NCI-H345 (cell line): ENCODE measurements at regions not wholly inside any gene's neighbourhood (a gene's known extent, or its start where the extent isn't known, plus 50 kb on each side); places are given as distances from the start of the nearest gene placed in this dataset.

Experiments
- DNase-seq: peaks from one replicate; lab custom pipeline; 2025; lab: John Stamatoyannopoulos, UW

DNA sequence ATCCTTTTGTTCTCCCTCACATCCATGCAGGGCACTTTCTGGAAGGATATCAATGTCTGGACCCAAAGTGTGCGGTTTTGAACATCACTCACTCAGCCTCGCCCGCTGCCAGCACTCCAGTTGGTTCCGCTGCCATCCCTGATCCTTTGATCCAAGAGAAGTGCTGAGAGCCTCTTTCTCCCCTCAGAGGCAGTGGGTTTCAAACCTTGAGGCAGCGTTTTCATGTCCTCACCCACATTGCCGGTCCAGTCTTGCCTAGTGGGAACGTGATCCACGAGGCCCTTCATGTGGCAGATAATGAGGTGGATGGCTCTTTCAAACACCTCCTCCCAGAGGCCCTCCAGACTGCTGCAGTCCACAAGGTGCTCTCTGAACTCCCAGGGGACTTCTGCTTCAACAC is 122.2 kb downstream of the ACTL8 start:
- no peak for DNase-seq

DNA sequence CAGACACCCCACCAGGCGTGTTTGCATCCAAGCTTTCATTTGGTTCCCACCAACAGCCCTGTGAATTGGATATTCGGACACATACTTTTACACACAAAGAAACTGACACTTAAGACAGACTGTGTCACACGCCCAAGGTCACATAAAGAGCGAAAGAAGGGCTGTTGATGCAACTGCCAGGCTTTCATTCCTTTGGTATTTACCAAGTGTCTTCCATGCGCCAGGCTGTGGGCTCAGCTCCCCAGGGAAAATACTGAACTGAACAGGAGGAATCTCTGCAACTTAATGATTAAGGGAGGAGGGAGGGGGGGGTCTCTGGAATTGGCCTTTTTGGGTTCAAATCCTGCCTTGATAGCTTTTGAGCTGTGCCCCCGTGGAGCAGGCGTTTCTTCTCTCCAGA is 122.8 kb downstream of the ACTL8 start:
- DNase-seq = no peak

DNA sequence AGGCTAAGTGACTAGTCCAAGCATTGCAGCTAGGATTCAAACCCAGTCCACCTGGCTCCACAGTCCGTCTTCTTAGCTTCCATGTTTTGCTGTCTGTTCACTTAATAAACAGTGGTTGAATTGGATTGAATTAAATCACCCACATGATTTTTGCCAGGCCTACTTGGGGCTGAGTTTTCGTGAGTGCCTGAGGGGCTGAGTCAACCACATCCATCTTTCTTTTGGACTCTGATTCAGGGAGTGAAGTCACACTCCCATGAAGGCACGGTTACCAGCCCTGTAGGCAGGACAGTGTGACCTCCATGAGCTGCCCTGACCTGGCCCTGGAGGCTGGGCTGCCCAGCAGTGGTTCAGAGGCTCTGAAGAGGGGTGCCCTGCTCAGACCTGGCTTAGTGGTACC is 123.7 kb downstream of the ACTL8 start:
- no peak for DNase-seq

DNA sequence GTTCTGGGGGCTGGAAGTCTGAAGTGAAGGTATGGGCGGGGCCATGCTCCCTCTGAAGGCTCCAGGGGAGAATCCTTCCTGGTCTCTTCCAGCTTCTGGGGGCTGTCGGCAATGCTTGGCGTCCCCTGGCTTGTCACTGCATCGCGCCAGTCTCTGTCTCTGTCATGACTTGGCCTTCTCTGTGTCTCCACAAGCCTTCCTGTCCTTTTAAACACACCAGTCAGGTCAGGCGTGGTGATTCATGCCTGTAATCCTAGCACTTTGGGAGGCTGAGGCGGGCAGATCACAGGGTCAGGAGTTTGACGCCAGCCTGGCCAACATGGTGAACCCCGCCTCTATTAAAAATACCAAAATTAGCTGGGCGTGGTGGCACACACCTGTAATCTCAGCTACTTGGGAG is 125.3 kb downstream of the ACTL8 start:
- no peak for DNase-seq

DNA sequence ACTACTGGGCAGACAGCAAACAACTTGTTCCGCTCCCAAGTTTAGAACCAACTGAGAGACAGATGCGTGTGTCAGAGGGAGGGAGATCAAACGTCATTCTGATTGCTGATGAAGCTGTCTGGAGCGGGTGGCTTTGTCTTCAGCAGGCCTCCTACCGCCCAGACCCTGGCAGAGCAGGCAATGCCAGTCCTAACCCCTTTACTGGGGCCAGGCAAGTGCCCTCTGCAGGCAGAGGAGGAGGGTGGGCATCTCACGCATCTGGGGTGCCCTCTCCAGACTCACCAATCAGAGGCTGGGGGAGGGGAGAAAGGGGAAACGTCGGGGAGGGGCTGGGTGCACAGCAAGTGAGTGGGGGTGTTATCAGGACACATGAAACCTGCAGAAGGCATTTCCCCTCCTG is 126.6 kb downstream of the ACTL8 start:
- DNase-seq = no peak

DNA sequence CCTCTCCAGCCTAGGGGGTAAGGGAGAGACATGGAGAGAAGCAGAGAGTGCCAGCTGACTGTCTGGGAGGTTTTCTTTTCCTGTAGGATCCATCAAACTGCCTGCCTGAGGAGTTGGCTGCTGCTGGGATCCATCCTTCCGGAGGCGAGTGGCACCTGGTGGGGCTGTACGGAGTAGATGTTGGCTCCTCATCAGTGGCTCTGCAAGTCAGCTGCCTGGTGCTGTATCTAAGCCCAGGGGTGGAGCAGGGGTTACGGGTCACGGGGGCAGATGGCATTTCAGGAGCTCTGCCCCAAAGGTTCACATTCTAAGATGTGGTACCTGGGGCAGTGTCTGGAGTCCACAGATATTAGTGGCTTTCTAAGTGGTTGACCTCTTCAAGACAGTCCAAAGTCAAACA is 128.0 kb downstream of the ACTL8 start:
- no peak for DNase-seq

DNA sequence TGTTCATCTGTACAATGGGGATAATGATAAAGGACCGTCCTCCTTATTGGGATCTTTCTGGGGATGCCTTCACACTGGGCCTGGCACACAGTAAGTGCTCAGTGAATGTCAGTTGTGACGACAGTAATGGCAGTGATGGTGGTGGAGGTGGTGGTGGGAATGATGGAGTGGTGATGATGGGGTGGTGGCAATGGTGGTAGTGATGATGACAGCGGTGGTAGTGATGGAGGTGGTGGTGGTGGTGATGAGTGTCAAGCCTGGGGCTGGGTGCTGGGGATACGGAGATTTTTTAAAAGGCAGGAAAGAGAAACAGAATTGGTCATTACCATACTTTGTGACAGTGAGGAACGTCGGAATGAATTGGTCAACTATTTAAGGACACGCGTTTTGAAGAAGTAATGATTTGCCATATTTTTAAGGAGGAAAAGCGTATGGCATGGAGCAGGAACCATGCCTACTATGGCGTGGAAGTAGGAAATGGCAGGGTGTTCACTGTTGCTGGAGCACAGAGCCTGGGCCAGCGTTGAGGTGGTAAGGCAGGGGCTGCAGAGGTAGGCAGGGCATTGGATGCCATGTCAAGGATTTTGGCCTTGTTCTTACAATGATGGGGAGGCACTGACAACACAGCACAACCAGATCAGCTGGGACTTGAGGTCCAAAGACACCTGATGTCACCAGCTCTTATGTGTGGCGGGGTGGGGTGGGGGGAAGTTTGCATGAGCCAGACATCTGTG is 128.7 kb downstream of the ACTL8 start:
- DNase-seq = no peak

DNA sequence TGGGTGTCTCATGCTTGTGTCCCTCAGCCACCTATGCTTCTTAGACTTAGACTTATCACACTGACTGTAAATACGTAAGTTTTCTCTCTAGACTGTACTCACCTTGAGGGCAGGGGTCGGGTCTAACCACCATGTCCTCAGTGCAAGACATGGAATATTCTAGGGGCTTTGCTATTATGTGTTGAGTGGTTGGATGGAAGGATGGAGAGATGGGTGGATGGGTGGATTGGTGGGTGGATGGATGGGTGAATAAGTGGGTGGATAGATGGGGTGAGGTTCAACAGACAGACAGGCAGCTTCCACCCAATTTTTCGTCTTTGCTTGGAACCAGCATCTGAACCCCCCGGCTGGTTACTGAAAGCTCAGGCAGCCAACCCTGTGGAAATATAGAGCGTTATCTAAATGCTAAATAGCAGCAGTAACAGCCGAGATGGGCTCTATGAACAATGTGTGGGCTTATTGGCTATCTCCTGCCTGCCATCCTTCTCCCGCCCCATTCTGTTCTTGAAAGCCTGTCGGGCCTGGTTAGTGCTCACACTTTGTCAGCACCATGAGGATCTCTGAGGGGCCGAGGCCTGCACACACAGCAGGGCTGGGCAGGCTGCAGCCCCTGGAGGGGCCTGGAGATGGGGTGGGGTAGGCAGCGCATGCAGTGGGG is 130.7 kb downstream of the ACTL8 start:
- DNase-seq = no peak

DNA sequence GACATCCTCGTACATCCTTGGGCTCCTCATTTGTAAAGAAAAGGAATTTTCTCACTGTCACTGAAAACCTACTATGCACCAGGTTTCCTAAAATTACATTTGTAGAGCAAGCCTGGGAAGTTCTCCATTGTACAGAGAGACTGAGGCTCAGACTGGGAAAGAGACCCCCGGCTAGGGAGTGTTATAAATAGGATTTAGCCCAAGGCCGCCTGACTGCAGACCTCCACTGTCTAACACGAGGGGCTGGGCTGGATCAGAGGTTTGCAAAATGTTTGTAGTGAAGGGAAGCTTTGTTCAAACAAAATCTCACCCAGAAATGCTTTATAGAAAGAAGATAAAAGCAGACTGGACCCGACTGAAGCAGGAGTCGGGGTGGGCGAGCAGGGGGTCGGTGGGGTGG is 131.3 kb downstream of the ACTL8 start:
- DNase-seq = no peak

DNA sequence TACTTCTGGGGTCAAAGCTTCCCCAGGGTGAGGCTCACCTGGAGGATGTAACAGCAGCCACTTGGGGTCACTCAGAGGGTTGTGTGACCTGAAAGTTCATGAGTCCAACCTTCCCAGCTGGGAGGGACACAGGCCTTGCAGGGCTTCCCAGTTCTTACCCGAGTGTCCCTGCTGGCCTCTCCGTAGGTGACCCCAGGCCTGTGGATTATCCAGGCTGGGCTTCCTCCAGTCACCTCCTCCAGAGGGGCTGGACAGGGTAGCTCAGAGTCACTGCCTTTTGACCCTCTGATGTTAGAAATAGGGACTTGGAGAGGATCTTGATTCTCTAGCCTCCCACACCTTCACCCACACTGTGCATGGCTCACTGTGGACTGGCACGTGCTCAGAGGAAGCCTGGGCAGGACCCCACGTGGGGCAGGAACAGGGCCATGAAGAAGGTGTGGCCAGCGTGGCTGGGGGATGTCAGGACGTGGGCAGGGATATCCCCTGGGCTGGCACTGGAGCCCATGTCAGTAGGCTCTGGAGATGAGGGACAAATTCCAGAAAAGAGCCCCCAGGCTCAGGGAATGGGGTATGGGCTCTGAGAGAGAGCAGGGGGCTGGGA is 131.8 kb downstream of the ACTL8 start:
- DNase-seq = no peak

DNA sequence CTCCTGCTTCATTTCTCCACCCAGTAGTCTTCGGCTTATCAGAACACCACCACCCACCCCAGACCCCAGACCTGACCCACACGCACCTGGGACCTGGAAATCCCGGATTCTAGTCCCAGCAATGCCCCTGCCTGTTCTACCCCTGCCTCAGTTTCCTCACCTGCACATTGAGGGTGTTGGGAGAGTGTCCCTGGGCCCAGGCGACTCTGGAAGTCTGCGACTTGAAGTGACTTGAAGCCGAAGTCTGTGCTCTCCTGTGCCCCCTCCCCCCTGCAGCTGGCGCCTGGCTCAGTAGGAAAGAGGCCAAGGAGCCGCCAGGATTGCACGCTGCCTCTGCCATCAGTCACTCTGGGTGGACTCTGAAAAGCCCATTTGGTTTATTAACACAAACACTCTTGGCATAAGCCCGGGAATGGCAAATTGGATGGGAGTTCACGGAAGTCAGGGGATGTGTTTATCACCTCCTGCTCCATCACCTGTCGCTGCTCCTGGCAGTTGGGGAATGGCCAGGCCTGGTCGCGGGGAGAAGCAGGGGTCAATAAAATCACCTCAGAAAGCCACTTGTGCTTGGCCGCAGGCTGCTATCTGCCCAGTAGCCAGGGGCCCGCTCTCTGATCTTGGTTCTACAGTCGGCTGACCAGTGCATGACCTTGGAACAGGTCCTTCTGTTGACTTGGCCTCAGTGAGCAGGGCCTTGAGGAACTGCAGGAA is 132.7 kb downstream of the ACTL8 start:
- no peak for DNase-seq

DNA sequence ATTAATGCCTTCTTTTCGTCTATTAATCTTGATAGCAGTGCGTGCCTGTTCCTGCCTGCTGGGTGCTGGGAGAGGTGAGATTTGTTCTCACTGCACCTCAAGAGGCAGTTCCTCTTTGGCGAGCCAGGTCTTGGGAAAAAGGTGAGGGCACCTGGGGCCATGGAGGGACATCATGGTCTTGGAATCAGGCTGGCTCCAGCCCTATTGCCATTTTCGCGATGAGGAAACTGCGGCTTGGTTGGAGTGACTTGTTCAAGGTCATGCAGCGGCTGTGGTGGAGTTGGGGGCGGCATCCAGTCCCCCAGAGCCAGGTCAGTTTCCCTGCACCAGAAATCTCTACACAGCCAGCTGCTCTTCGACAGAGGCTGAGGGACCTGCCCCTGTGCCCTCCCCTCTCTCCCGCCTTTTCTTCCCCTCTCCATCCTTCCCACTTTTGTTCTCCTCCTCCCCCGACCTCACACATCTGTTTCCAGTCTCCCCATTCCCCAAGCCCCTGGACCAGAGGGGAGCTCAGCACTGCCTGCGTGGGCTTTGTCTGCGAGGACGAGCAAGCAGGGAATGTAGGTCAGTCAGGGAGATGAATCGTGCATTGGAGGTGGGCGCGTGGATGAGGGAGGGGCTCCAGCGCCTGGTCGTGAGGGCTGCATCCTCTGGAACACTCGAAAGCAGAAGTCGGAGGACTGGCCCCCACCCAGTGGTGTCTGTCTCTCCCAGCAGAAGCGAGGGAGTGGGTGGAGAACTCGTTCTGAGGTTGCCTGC is 135.1 kb downstream of the ACTL8 start:
- DNase-seq = no peak

DNA sequence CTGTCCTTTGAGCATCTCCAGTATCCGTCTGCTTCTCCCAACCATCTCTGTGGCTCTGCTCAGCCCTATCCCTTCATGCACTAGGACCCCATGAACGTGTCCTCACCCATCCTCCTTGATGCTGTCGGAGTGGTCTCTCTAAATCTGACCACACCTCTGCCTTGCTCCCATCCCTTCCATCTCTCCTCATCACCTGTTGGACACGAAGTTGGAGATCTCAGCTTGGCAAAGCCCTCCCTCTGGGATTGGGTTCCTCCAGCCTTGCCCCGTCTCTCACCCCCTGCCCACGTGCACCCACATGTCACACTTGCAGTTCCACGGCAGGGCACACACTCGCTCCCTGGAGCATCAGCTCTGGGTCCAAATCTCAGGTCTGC is 135.7 kb downstream of the ACTL8 start:
- no peak for DNase-seq

DNA sequence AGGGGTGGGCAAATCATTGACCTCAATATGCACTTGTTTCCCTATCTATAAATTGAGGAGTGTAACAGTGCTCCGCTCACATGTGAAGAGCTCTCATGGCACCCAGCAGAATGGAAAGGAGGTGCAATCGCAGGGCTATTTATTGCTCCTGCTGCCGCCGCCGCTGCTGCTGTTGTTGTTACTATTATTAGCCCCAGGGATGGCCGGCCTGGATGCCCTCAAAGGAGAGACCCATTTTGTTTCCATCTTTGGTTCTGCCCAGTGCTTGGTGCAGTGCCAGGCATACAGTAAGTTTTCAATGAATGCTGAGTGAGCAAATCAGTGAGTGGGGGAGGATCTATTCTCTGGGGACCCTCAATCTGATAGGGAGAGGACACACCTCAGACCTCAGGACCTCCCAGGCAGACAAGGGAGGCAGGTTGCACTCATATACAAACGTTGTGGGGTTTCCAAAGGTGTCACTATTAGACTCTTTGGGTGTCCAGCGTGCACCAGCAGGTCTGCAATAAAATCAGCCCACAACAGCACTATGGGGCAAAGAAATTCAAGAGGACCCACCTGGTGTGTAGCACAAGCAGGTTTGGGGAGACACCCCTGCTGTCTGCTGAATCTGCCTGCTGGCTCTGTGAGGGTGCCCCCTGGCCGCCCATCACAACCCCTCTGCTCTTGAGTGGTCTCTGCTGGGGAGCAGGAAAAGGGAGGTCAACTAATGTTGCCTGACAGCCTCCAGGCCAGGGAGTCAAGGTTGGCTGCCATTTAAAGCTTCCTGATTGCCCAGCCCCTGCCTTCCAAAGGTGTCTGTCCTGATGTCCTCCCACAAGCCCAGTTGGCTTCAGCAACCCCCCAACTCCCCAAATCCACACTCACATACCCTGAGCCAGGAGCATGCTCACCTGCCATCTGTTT is 136.3 kb downstream of the ACTL8 start:
- DNase-seq = no peak

DNA sequence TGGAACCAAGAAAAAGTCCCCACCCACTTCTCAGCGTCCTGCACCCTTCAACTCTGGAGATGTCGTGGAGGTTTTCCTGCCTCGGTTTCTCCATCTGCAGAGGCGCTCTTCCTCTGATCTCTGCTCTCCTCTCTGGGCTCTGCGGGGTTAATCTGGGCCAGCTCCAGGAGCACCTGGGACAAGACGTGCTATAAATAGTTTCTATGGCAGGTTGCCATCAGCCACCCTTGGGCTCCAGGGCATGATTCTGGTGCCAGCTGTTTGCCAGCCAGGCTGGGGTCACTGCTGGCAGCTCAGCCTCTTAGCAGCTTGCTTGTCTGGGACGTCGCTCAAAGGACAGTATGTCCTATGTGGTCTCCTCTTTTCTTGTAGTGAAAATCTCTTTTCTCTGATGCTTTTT is 137.1 kb downstream of the ACTL8 start:
- peak; percentile 78 for DNase-seq

DNA sequence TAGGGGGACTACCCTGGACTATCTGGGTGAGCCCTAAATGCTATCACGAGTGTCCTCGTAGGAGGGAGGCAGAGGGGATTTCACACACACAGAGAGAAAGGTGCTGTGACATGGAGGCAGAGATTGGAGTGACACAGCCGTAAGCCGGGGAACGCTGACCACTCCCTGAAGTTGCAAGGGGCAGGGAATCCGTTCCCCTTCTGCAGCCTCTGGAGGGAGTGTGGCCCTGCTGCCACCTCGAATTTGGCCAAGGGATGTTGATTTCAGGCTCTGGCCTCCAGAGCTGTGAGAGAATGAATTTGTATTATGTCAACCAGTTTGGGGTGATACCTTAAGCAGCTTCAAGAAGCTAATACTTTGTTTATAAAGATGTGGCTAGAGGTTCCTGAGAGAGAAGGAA is 137.7 kb downstream of the ACTL8 start:
- DNase-seq = no peak

DNA sequence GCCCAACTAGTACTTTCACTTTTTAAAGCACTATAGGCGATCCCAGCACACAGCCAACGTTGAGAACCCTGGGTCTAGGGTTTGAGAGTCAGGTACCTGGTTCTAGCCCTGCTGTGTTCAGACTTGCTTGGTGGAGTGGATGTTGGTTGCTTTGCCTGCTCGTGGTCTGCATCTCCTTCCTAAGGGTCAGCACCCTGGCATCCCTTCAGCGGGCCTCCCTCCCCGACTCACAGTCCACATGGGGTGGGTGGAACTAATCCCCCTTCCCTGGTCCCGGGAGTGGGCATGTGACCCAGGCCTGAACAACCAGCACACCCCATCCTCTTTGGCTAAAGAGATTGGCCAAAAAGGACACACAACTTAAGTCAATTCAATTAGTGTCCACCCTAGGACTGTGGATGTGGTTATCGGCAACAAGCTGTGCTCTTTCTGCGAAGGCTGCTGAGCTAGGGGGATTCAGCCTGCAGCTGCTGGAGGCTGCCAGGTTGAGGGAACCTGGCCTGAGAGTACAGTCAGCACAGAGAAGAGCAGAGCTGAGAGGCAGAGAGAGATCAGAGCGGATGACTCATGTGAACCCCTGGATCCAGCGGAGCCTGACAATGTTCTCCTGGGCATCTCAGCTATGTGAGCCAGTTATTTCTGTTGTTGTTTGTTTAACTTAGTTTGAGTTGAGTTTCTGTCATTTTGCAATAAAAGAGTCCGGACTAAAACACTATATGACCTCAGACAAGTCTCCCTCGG is 138.9 kb downstream of the ACTL8 start:
- no peak for DNase-seq

DNA sequence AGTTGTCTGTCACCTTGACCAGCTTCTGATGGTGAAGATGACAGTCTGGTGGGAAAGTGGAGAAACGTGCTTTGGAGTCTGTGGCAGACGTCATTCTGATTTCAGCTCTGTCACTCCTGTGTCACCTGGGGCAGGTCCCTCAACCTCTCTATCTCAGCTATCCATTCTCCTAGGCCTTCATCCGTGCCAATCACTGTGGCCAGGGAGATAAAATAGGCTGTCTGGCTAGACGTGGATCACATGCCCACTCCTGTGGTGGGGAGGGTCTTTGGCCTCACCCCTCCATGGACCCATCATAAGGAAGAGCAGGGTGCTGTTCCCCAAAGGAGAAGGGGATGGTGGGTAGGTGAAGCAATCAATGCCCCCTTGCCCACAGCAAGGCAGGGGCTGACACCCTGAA is 140.3 kb downstream of the ACTL8 start:
- DNase-seq = no peak

DNA sequence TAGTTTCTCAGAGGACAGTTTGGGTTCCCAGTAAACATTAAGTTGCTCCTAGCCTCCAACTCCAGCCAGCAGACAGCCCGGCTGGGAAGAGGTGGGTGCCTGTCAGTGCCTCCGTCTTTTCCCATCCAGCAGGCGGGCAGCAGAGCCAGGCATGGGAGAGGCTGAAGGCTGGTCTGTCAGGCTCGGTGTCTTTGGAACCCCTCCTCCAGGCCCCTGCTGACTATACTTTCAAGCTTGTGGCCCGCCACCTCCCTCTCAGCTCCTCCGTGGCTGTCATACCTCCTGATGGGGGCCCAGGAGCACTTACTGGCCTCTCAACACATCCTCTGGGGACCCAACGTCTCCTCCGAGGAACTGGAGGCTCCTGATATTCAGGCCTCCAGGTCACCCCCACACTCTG is 140.9 kb downstream of the ACTL8 start:
- DNase-seq = no peak

DNA sequence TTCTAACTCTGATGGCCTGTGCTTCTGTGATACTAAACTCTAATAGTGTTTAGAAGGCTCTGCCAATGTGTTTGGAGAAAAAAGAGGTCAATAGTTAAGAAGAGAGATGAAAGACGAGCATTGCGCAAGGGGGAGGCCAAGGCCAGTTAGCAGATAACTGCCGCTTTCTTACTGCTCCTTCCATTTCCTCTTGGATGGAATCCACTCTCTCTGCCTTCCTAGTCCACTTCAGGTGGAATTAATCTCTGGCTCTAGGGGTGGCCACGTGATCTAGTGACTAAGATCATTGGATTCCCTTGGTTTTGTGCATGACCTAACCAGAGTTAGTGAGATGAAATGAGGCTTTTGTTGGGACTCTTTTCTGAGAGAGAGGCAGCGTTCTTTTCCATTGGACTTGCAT is 148.3 kb downstream of the ACTL8 start:
- peak; percentile 67 for DNase-seq

DNA sequence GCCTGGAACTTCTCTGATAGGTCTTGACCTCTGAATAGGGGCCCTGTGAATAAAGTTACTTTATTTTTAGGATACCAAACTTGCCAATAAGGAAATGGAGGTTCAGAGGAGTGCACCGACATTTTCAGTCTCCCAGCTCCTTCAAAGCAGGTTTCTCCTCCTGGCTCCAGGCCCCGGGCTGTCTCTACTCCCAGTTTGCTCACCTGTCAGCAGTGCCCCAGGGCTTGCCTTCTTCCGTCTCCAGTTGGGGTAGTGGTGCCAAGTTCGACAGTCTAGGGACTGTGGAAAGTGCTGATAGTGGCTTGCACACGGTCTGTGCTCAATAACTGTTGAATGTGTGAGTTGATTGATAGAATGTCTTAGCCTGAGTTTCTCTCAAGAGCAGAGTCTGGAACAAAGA is 149.2 kb downstream of the ACTL8 start:
- DNase-seq = peak; percentile 16
